Upper lobe of right lung (tissue), 1 donor: ENCODE measurements at regions not wholly inside any gene's neighbourhood (a gene's known extent, or its start where the extent isn't known, plus 50 kb on each side); places are given as distances from the start of the nearest gene placed in this dataset.
A peak's percentile ranks its signal among the peaks of the same experiment; 100 is the strongest.

ENCODE experiments used
- ATAC-seq: fragments of 200-7000 bp; cut with Tn5 transposase; one replicate; pipeline ENCODE4 v1.9.1; 2020; ENCODE audit warnings: mild to moderate bottlenecking, moderate library complexity
- DNase-seq: peaks from one replicate; pipeline ENCODE4 v3.0.0-alpha.2; 2020
- H3K27ac ChIP-seq: fragments of 200-600 bp; one replicate; pipeline ENCODE4 v1.8.0; 2022
- H3K27me3 ChIP-seq: fragments of 200-600 bp; one replicate; pipeline ENCODE4 v1.8.0; 2022; ENCODE audit warnings: mild to moderate bottlenecking
- H3K36me3 ChIP-seq: fragments of 200-600 bp; one replicate; pipeline ENCODE4 v1.8.0; 2022
- H3K4me1 ChIP-seq: fragments of 200-600 bp; one replicate; pipeline ENCODE4 v1.8.0; 2022
- H3K4me3 ChIP-seq: fragments of 200-600 bp; one replicate; pipeline ENCODE4 v1.8.0; 2022; ENCODE audit warnings: mild to moderate bottlenecking
- H3K9me3 ChIP-seq: fragments of 200-600 bp; one replicate; pipeline ENCODE4 v1.8.0; 2022
- intact Hi-C: fragments of 100-400 bp; cut with DNase I; formaldehyde crosslinking; loops from one replicate; pipeline ENCODE4 v1.11.0; 2022
- TF ChIP-seq, protein P1 (sequence below): fragments of 200-600 bp; IDR thresholded peaks from one replicate; pipeline ENCODE4 v1.8.0; 2022; ENCODE audit warnings: antibody characterized with exemption
- donor health status: DM: no; HTN: yes; CAD: no; lungs with severe emphysema.

- no peak for DNase-seq
- no peaks in the 10 kb centered on the region for H3K4me1 ChIP-seq
- H3K27me3 ChIP-seq = no peaks in the 10 kb centered on the region
- no peaks in the 10 kb centered on the region for H3K9me3 ChIP-seq
- H3K4me3 ChIP-seq = no peak overlapping the region
- no peaks in the 10 kb centered on the region for H3K36me3 ChIP-seq
- intact Hi-C loops = no loop called here
- TF ChIP-seq, protein P1, sequence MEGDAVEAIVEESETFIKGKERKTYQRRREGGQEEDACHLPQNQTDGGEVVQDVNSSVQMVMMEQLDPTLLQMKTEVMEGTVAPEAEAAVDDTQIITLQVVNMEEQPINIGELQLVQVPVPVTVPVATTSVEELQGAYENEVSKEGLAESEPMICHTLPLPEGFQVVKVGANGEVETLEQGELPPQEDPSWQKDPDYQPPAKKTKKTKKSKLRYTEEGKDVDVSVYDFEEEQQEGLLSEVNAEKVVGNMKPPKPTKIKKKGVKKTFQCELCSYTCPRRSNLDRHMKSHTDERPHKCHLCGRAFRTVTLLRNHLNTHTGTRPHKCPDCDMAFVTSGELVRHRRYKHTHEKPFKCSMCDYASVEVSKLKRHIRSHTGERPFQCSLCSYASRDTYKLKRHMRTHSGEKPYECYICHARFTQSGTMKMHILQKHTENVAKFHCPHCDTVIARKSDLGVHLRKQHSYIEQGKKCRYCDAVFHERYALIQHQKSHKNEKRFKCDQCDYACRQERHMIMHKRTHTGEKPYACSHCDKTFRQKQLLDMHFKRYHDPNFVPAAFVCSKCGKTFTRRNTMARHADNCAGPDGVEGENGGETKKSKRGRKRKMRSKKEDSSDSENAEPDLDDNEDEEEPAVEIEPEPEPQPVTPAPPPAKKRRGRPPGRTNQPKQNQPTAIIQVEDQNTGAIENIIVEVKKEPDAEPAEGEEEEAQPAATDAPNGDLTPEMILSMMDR = no peak
- no peak overlapping the region for H3K27ac ChIP-seq
- ATAC-seq = no peak
Observed at GRCh38 chr4:187714957-187715356, 280.6 kb upstream of the ZFP42 start.

DNA sequence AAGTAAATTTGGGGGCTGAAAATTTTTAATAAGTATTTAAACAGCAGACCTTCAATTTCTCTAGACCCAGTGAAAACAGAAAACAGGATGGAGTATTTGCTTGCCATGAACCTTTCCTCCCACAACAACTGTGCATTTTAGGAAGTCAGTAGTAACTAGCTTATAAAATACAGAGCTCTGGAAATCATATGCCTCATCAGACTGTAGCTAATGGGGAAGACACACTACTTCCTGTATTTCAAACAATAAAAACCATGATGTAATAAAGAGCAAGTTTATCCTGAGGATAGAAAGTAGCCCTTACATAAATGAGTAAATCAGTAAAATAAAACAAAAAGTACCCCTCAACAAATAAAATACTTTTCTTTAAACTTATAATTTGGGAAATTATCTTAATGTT lies 280.1 kb upstream of the ZFP42 start:
- DNase-seq = no peak
- ATAC-seq = no peak

DNA sequence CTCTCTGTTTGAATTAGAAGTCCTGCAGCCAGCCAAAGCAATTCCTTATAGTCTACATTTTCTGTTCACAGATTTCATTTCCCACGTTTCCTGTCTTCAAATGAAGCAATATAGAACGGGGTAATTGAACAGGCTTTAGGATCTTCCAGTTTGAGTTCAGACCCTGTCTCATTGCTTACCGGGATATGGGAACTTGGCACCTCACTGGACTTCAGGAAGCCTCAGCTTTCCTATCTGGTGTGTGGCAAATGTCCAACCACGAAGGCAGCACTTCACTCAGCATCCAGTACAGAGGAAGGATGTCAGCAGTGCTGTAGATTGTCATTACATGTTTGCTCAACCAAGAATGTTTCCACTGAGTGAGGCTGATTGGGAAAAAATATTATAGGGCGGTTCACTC lies 271.1 kb upstream of the ZFP42 start:
- ATAC-seq (no peak), DNase-seq (no peak)
- TF ChIP-seq, protein P1 = no peak
- H3K9me3 ChIP-seq = no peaks in the 10 kb centered on the region
- H3K4me1 ChIP-seq = no peaks in the 10 kb centered on the region
- no peak overlapping the region for H3K4me3 ChIP-seq
- H3K27me3 ChIP-seq = no peaks in the 10 kb centered on the region
- H3K36me3 ChIP-seq = no peaks in the 10 kb centered on the region
- no peak overlapping the region for H3K27ac ChIP-seq
- intact Hi-C loops = no loop called here

More for the DNA sequence above, 280.1 kb upstream of the ZFP42 start:
- intact Hi-C loops = no loop called here
- Histone ChIP-seq H3K27me3 (no peaks in the 10 kb centered on the region), H3K27ac (no peak overlapping the region), H3K4me3 (no peak overlapping the region), H3K4me1 (no peaks in the 10 kb centered on the region), H3K36me3 (no peaks in the 10 kb centered on the region), H3K9me3 (no peaks in the 10 kb centered on the region)
- TF ChIP-seq, protein P1 = no peak

- no peaks in the 10 kb centered on the region for H3K27me3 ChIP-seq
- no peak overlapping the region for H3K4me3 ChIP-seq
- H3K9me3 ChIP-seq = no peaks in the 10 kb centered on the region
- intact Hi-C loops = no loop called here
- no peaks in the 10 kb centered on the region for H3K36me3 ChIP-seq
- no peak for ATAC-seq
- TF ChIP-seq, protein P1 = no peak
- no peak for DNase-seq
- no peaks in the 10 kb centered on the region for H3K4me1 ChIP-seq
- no peak overlapping the region for H3K27ac ChIP-seq
Observed at GRCh38 chr4:187726485-187726884, 269.1 kb upstream of the ZFP42 start.

GRCh38 chr4:187732524-187732923 lies 263.0 kb upstream of the ZFP42 start:
- Histone ChIP-seq H3K4me3 (no peak overlapping the region), H3K27me3 (no peaks in the 10 kb centered on the region), H3K4me1 (no peaks in the 10 kb centered on the region), H3K27ac (no peak overlapping the region), H3K9me3 (no peaks in the 10 kb centered on the region), H3K36me3 (no peaks in the 10 kb centered on the region)
- DNase-seq = no peak
- TF ChIP-seq, protein P1 = no peak
- peak; percentile 17 for ATAC-seq
- intact Hi-C loops = no loop called here

DNA sequence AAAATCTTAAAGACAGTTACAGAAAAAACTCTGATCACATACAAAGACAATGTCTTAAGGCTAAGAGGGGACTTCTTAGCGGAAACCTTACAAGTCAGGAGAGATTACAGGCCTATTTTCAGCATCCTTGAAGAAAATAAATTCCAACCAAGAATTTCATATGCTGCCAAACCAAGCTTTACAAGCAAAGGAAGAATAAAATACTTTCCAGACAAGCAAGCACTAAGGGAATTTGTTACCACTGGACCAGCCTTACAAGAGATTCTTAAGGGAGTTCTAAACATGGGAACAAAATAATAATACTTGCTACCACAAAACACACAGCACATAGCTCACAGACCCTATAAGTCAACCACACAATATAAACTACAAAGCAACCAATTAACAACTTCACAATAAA lies 255.8 kb upstream of the ZFP42 start:
- Histone ChIP-seq H3K27me3 (no peaks in the 10 kb centered on the region), H3K27ac (no peak overlapping the region), H3K4me1 (no peaks in the 10 kb centered on the region), H3K9me3 (peaks cover 7% of the 10 kb centered on the region), H3K36me3 (no peaks in the 10 kb centered on the region), H3K4me3 (no peak overlapping the region)
- no peak for DNase-seq
- intact Hi-C loops = no loop called here
- no peak for ATAC-seq
- TF ChIP-seq, protein P1 = no peak
